ENCODE measurements at regions not wholly inside any gene's neighbourhood (a gene's known extent, or its start where the extent isn't known, plus 50 kb on each side); places are given as distances from the start of the nearest gene placed in this dataset.
"Not testable (repeated sequence)": the region's sequence is repeated elsewhere in the genome, so short reads cannot be mapped to it uniquely, and the experiment has no call there.

DNA sequence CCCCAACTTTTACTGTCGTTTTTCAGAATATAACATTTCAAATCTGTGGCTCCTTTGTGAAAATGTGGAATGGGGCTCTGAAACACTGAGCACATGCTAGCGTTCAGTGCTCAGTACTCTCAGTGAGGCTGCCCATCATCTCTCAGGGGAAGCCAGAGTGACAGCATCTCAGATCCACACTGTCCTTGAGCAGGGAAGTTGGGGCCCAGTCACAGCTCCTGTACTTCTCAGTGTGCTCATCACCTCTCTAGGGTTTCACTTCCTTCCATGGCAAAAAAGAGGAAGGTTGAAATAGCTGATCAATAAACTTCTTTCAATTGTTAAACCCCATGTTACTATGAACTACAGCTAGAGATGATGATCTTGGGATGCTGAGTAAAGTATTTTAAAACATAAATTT is 565.9 kb upstream of the SPRY2 start:
- Mint-ChIP-seq H3K27ac (no peak overlapping the region), H3K9me3 (peaks cover 0 to 2% (median 0%) of the 10 kb centered on the region in 6 donors), H3K36me3 (peaks cover 0 to 4% (median 2%) of the 10 kb centered on the region in 3 donors), H3K27me3 (ENCODE audit: low read depth in 3 of 3) (peaks cover 0 to 3% (median 0%) of the 10 kb centered on the region in 3 donors), H3K4me3 (no peak overlapping the region), H3K4me1 (no peaks in the 10 kb centered on the region)
- no peak for DNase-seq

DNA sequence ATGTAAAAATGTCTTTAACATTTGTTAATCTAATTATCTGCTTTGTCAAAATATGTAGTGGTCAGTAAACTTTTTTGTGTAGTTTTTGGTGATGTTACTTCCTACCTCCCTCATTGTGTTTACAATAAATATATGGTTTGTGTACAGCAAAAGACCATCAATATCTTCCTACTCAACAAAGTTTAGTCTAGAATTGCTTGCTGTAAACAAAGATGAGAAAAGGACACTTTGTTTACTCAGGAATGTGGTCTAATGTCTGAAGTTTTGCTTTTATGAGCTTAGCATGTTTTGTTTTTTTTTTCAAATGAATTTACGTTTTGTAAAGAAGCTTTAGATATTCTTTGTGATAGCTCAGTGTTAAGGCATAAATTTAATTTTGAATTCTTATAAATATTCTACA is 563.5 kb upstream of the SPRY2 start:
- Mint-ChIP-seq H3K4me3 (no peak overlapping the region), H3K27ac (no peak overlapping the region), H3K4me1 (no peaks in the 10 kb centered on the region), H3K9me3 (peaks cover 0 to 2% (median 0%) of the 10 kb centered on the region in 6 donors), H3K36me3 (no peaks in the 10 kb centered on the region), H3K27me3 (ENCODE audit: low read depth in 3 of 3) (peaks cover 0 to 3% (median 0%) of the 10 kb centered on the region in 3 donors)
- DNase-seq, result no peak

DNA sequence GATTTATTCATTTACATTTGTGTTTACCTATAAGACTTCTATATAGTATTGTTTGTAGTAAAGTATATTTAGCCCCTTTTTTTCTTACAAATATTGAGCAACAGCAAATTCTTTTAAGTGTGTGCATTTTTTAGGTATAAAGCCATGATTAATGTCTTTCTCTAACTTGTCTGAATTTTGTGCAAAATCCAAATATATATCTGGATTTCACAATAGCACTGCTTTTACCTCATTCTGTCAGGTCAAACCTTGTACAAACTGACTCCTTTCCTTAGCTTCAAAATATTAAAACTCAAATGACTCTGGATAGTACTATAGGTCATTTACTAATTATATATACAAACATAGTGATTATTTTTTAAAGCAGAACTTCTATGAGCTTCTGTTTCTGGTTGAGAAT is 563.0 kb upstream of the SPRY2 start:
- DNase-seq, result no peak
- Mint-ChIP-seq H3K36me3 (no peaks in the 10 kb centered on the region), H3K4me3 (no peak overlapping the region), H3K4me1 (no peaks in the 10 kb centered on the region), H3K9me3 (no peaks in the 10 kb centered on the region), H3K27me3 (ENCODE audit: low read depth in 3 of 3) (peaks cover 0 to 3% (median 0%) of the 10 kb centered on the region in 3 donors), H3K27ac (no peak overlapping the region)

DNA sequence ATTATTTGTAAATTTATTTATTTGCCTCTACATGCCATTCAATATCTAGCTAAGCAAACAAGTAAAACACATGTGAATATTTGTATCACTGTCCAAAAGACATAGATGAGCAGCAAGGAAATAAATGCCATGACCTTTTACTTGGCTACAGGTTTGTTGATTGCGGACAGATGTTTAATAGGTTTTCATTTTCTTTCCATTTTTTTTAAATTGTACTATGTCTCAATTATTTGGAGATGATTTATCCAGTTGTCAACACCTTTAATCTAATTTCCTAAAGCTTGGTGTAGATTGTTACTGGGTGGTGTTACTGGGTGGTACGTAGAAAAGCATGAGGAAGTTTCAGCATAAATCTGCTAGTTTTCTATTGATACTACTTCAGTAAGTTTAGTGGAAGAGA is 560.6 kb upstream of the SPRY2 start:
- Mint-ChIP-seq H3K4me1 (no peaks in the 10 kb centered on the region), H3K36me3 (no peaks in the 10 kb centered on the region), H3K27me3 (ENCODE audit: low read depth in 3 of 3) (peaks cover 0 to 3% (median 0%) of the 10 kb centered on the region in 3 donors), H3K4me3 (no peak overlapping the region), H3K9me3 (peaks cover 0 to 3% (median 0%) of the 10 kb centered on the region in 6 donors), H3K27ac (no peak overlapping the region)
- DNase-seq, result no peak

DNA sequence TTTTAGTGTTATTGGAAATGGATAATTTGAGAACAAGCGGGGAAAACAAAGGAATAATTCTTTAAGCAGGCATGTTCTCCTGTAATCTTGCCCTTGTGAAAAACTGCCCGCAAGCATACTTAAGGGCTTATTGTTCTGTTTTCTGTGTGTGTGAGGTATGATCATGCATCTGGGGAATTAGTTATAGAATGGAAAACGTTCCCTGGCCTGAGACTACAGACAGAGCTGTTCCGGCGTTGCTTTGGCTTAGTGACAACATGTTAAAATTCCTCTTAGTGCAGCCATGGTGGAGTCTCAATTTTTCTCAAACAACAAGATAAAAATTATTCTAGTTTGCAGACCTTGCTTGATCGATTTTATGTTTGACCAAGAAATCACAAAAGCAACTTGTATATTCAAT is 560.2 kb upstream of the SPRY2 start:
- H3K27ac Mint-ChIP-seq, result no peak overlapping the region
- DNase-seq, result no peak
- no peak overlapping the region for H3K4me3 Mint-ChIP-seq
- no peaks in the 10 kb centered on the region for H3K36me3 Mint-ChIP-seq
- H3K4me1 Mint-ChIP-seq, result no peaks in the 10 kb centered on the region
- peaks cover 0 to 3% (median 0%) of the 10 kb centered on the region in 3 donors for H3K27me3 Mint-ChIP-seq (ENCODE audit: low read depth in 3 of 3)
- H3K9me3 Mint-ChIP-seq, result peaks cover 0 to 3% (median 0%) of the 10 kb centered on the region in 6 donors

DNA sequence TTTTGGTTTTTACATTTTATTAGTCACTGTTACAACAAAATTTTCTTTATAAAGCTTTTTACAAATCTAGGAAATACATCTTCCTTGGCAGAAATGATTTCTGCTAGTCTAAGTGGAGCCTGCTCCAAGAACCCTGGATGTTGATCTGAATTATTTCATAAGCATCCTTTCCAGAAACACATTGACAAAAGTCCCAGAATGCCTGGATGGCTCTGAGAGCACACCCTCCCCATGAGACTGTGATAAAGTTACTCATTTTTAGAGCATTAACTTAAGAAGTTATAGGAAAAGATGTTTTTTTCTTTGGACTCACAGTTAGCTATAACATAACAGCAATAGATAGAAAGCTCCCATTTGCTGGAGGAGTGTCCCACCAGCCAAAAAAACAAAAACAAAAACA is 559.6 kb upstream of the SPRY2 start:
- DNase-seq, result no peak
- peaks cover 0 to 3% (median 0%) of the 10 kb centered on the region in 6 donors for H3K9me3 Mint-ChIP-seq
- H3K27me3 Mint-ChIP-seq (ENCODE audit: low read depth in 3 of 3), result peaks cover 0 to 3% (median 0%) of the 10 kb centered on the region in 3 donors
- no peak overlapping the region for H3K27ac Mint-ChIP-seq
- no peaks in the 10 kb centered on the region for H3K36me3 Mint-ChIP-seq
- H3K4me3 Mint-ChIP-seq, result no peak overlapping the region
- no peaks in the 10 kb centered on the region for H3K4me1 Mint-ChIP-seq

GRCh38 chr13:80897641-80898040 is 556.7 kb upstream of the SPRY2 start:
- not testable (repeated sequence) for H3K9me3 Mint-ChIP-seq; H3K27ac Mint-ChIP-seq; DNase-seq; H3K4me1 Mint-ChIP-seq; H3K36me3 Mint-ChIP-seq; H3K4me3 Mint-ChIP-seq; H3K27me3 Mint-ChIP-seq (ENCODE audit: low read depth in 3 of 3)

GRCh38 chr13:80894917-80895316 is 554.0 kb upstream of the SPRY2 start:
- DNase-seq, result no peak
- peaks cover 0 to 3% (median 0%) of the 10 kb centered on the region in 6 donors for H3K9me3 Mint-ChIP-seq
- no peak overlapping the region for H3K4me3 Mint-ChIP-seq
- H3K27me3 Mint-ChIP-seq (ENCODE audit: low read depth in 3 of 3), result peaks cover 0 to 2% (median 1%) of the 10 kb centered on the region in 3 donors
- H3K36me3 Mint-ChIP-seq, result no peaks in the 10 kb centered on the region
- no peak overlapping the region for H3K27ac Mint-ChIP-seq
- H3K4me1 Mint-ChIP-seq, result no peaks in the 10 kb centered on the region

DNA sequence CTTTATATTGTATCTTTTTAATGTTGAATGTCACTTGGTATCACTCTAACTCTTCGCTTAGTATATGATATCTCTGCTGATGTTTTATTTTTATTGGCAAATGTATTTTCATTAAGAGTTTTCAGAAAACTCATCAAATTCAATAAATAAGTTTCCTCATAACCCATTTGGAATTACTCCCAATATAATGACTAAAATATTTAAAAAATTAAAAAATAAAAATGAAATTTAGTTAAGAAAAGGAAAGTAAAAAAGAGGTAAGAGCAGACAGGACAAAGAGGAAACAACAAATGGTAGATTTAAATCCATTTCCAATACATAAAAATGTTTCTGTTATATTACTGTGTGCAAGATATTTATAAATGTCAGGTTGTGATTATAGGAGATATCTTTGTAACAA is 548.9 kb upstream of the SPRY2 start:
- Mint-ChIP-seq H3K9me3 (no peaks in the 10 kb centered on the region), H3K36me3 (no peaks in the 10 kb centered on the region), H3K27ac (no peak overlapping the region), H3K4me3 (no peak overlapping the region), H3K4me1 (peaks cover 15 to 20% of the 10 kb centered on the region in 2 donors), H3K27me3 (ENCODE audit: low read depth in 3 of 3) (peaks cover 2 to 11% (median 4%) of the 10 kb centered on the region in 3 donors)
- no peak for DNase-seq

DNA sequence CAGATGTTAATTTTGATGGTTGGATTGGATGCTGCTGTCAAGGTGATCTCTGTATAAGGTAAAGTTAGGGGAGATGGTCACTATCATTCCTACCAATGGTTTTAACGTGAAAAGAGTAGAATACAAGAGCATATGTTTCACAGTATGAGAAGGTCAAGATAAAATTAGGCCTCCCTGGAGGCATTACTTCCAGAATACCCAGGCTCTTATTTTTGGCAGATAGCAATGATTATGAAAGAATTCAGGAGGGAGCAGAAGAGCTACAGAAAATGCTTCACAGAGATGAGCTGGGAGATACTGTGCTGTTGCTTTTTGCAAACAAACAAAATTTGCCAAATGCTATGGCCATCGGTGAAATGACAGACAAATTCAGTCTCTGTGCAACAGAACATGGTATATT is 547.5 kb upstream of the SPRY2 start:
- H3K27ac Mint-ChIP-seq, result no peak overlapping the region
- no peak for DNase-seq
- H3K4me1 Mint-ChIP-seq, result peaks cover 15 to 20% of the 10 kb centered on the region in 2 donors
- peaks cover 2 to 11% (median 2%) of the 10 kb centered on the region in 3 donors for H3K27me3 Mint-ChIP-seq (ENCODE audit: low read depth in 3 of 3)
- H3K9me3 Mint-ChIP-seq, result no peaks in the 10 kb centered on the region
- H3K4me3 Mint-ChIP-seq, result peak overlapping the region in 4 of 5 donors; percentile 7 to 53 (median 40)
- no peaks in the 10 kb centered on the region for H3K36me3 Mint-ChIP-seq

DNA sequence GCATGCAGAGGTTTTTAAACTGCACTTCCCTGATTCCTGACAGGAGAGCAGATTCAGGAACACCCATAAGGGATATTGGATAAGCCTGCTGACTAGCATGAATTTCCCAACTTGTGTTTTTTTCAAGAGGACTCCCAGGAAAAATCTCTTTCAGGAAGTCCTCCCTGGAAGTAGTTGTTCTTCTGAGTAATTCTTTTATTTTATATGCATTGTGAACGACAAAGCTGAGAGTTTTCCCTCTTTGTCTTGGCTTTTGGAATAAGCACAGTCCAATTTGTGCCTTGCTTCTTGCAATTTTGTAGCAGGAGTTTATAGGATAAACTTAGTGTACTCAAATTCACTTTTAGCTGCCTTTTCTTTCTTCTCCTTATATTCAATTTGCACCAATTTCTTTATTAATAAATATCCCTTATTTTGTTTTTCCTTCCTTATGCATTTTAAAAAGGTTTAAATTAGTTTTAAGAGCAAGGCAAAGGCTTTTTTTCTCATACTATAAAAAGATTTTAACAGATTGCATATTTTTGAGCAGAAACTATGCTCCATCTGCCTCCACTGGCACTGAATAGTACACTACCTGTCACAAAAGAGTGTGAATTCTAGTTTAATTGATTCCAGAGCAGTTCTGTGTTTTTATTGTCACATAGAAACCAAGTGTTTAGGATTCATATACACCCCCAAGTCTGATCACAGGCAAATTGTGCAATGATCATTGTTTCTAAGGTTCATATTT is 543.3 kb upstream of the SPRY2 start:
- Mint-ChIP-seq H3K4me3 (no peak overlapping the region), H3K36me3 (no peaks in the 10 kb centered on the region), H3K27ac (no peak overlapping the region), H3K4me1 (peaks cover 15 to 20% of the 10 kb centered on the region in 2 donors), H3K9me3 (no peaks in the 10 kb centered on the region), H3K27me3 (ENCODE audit: low read depth in 3 of 3) (peaks cover 2 to 10% (median 2%) of the 10 kb centered on the region in 3 donors)
- no peak for DNase-seq

DNA sequence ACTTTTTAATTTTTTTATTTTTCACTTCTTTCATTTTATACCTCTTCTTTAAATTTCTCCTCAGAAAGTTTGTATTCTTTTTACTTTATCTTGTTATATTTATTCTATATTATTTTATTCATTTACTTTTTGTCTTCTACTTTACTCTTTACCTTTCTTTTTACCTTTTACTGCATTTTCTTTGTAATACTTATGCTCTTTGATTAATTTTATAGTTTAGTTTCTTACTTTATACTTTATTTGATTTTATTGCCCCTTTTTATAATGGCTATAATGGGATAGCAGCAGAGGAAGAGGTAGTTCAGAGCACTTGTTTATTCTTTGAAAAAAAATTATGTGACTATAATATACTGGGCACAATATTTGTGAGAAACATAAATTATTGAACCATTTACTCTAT is 542.6 kb upstream of the SPRY2 start:
- Mint-ChIP-seq H3K4me3 (no peak overlapping the region), H3K27ac (no peak overlapping the region), H3K9me3 (no peaks in the 10 kb centered on the region), H3K27me3 (ENCODE audit: low read depth in 3 of 3) (peaks cover 2 to 10% (median 2%) of the 10 kb centered on the region in 3 donors), H3K4me1 (peaks cover 15 to 19% of the 10 kb centered on the region in 2 donors), H3K36me3 (no peaks in the 10 kb centered on the region)
- DNase-seq, result no peak

- Mint-ChIP-seq H3K36me3 (no peaks in the 10 kb centered on the region), H3K27me3 (ENCODE audit: low read depth in 3 of 3) (peaks cover 0 to 6% (median 2%) of the 10 kb centered on the region in 3 donors), H3K27ac (no peak overlapping the region), H3K4me3 (no peak overlapping the region), H3K9me3 (no peaks in the 10 kb centered on the region), H3K4me1 (peaks cover 3 to 4% of the 10 kb centered on the region in 2 donors)
- no peak for DNase-seq
Observed at GRCh38 chr13:80881942-80882445, 541.1 kb upstream of the SPRY2 start.

GRCh38 chr13:80881495-80881894 is 540.6 kb upstream of the SPRY2 start:
- Mint-ChIP-seq H3K27ac (no peak overlapping the region), H3K4me3 (no peak overlapping the region)

DNA sequence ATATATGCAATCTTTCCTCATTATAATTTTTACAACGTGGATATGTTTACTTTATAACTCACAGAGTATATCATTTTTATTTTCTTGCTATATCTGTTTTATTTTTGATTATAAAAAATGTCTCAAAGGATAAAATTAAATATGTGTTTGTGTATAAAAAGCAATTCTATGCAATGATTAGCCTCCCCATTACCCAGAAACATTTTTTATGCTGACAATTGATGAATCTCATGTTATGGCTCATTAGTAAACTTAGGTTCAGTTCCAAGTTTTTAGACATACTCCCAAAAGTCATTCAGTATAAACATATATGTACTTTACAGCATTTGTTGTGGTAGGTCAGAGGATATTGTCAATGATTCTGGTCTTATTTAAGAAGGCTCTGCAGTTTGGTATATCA is 540.1 kb upstream of the SPRY2 start:
- Mint-ChIP-seq H3K9me3 (no peaks in the 10 kb centered on the region), H3K4me3 (no peak overlapping the region)
- DNase-seq, result no peak

More at GRCh38 chr13:80881495-80881894, 540.6 kb upstream of the SPRY2 start:
- H3K4me1 Mint-ChIP-seq, result no peaks in the 10 kb centered on the region
- H3K27me3 Mint-ChIP-seq (ENCODE audit: low read depth in 3 of 3), result peaks cover 0 to 3% (median 2%) of the 10 kb centered on the region in 3 donors
- H3K9me3 Mint-ChIP-seq, result no peaks in the 10 kb centered on the region
- no peaks in the 10 kb centered on the region for H3K36me3 Mint-ChIP-seq
- no peak for DNase-seq

More for the DNA sequence above, 540.1 kb upstream of the SPRY2 start:
- H3K36me3 Mint-ChIP-seq, result no peaks in the 10 kb centered on the region
- peaks cover 0 to 2% (median under 1%) of the 10 kb centered on the region in 3 donors for H3K27me3 Mint-ChIP-seq (ENCODE audit: low read depth in 3 of 3)
- no peaks in the 10 kb centered on the region for H3K4me1 Mint-ChIP-seq
- H3K27ac Mint-ChIP-seq, result no peak overlapping the region

Data from immature natural killer cell (primary cell).